ENCODE measurements at regions not wholly inside any gene's neighbourhood (a gene's known extent, or its start where the extent isn't known, plus 50 kb on each side); places are given as distances from the start of the nearest gene placed in this dataset.

DNA sequence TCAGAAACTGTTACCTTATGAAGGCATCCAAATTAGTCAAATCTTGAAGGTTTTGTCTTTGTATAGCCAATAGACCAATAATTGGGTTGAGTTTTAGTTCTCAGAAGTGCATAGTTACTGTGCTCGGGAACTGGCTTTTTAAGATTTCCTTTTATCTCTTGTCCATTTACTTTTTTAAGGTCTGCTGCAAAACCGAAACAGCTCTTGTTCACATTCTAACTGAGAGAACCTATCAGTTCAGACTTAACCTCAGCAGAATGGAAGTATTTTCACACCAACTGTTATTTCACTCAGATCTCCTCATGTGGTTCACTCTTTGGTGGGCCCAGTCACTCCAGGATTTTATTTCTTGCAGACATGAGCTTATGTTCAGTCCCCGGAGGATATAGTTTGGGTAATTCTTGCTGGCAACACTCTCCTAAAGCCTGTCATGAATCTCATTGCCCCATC lies 55.5 kb downstream of the TPBG start:
- no peaks in the 10 kb centered on the region for H3K36me3 ChIP-seq
- H3K4me1 ChIP-seq: no peaks in the 10 kb centered on the region
- H3K4me3 ChIP-seq: no peak overlapping the region
- no peak for ATAC-seq
- no peak overlapping the region for H3K27ac ChIP-seq
- TF ChIP-seq, protein P1, sequence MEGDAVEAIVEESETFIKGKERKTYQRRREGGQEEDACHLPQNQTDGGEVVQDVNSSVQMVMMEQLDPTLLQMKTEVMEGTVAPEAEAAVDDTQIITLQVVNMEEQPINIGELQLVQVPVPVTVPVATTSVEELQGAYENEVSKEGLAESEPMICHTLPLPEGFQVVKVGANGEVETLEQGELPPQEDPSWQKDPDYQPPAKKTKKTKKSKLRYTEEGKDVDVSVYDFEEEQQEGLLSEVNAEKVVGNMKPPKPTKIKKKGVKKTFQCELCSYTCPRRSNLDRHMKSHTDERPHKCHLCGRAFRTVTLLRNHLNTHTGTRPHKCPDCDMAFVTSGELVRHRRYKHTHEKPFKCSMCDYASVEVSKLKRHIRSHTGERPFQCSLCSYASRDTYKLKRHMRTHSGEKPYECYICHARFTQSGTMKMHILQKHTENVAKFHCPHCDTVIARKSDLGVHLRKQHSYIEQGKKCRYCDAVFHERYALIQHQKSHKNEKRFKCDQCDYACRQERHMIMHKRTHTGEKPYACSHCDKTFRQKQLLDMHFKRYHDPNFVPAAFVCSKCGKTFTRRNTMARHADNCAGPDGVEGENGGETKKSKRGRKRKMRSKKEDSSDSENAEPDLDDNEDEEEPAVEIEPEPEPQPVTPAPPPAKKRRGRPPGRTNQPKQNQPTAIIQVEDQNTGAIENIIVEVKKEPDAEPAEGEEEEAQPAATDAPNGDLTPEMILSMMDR (IDR thresholded peaks at IDR 0.05): no peak
- no peak for TF ChIP-seq POLR2A (IDR thresholded peaks at IDR 0.05)
- DNase-seq: no peak
- H3K27me3 ChIP-seq: no peaks in the 10 kb centered on the region
- intact Hi-C loops (cut with DNase I): no loop called here
- 57% methylated on average over 3 of the region's 3 CpGs for WGBS (ENCODE audit: insufficient coverage, low coverage, low lambda C conversion rate, missing lambda C conversion rate)
- no peaks in the 10 kb centered on the region for H3K9me3 ChIP-seq

- TF ChIP-seq, protein P1 (IDR thresholded peaks at IDR 0.05): no peak
- no peak for TF ChIP-seq POLR2A (IDR thresholded peaks at IDR 0.05)
- H3K4me1 ChIP-seq: no peaks in the 10 kb centered on the region
- no peaks in the 10 kb centered on the region for H3K9me3 ChIP-seq
- H3K27me3 ChIP-seq: no peaks in the 10 kb centered on the region
- DNase-seq (no peak), ATAC-seq (no peak)
- no peaks in the 10 kb centered on the region for H3K36me3 ChIP-seq
- intact Hi-C loops (cut with DNase I): no loop called here
- 31% methylated on average over 1 of the region's 1 CpG for WGBS (ENCODE audit: insufficient coverage, low coverage, low lambda C conversion rate, missing lambda C conversion rate)
- H3K27ac ChIP-seq: no peak overlapping the region
- no peak overlapping the region for H3K4me3 ChIP-seq
Measured at GRCh38 chr6:82419859-82420258, 56.2 kb downstream of the TPBG start.

DNA sequence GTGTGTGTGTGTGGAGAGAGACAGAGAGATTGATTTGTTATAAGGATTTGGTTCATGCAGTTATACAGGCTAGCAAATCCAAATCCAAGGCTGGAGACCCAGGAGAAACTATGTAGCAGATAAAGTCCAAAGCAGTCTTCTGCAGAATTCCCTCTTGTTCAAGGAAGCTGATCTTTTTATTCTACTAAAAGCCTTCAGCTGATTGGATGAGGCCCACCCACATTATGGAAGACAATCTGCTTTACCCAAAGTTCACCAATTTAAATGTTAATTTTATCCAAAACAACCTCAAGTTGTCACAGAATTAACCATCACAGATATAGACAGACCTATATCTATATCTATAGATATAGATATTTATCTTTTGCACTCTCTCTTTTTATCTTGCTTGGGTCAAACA lies 67.0 kb downstream of the TPBG start:
- TF ChIP-seq POLR2A (IDR thresholded peaks at IDR 0.05): no peak
- TF ChIP-seq, protein P1 (IDR thresholded peaks at IDR 0.05): no peak
- Histone ChIP-seq H3K27me3 (no peaks in the 10 kb centered on the region), H3K9me3 (no peaks in the 10 kb centered on the region), H3K4me1 (no peaks in the 10 kb centered on the region), H3K27ac (no peak overlapping the region), H3K4me3 (no peak overlapping the region), H3K36me3 (no peaks in the 10 kb centered on the region)
- DNase-seq: no peak
- no peak for ATAC-seq
- intact Hi-C loops (cut with DNase I): no loop called here

DNA sequence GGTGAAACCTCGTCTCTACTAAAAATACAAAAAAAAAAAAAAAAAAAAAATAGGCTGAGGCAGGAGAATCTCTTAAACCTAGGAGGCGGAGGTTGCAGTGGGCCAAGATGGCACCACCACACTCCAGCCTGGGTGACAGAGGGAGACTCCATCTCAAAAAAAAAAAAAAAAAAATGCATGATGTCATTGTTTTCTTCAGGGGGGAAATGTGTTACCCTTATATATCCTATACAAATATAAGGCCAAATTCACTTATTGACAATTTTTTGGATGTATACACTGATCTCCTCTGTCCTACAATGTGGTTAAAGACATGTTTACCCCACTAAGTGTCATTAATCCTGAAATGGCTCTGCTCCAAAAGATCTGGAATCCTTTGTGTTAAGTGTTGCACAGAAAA lies 73.1 kb downstream of the TPBG start:
- Histone ChIP-seq H3K36me3 (no peaks in the 10 kb centered on the region), H3K27ac (no peak overlapping the region), H3K27me3 (no peaks in the 10 kb centered on the region), H3K4me1 (no peaks in the 10 kb centered on the region), H3K4me3 (no peak overlapping the region), H3K9me3 (no peaks in the 10 kb centered on the region)
- intact Hi-C loops (cut with DNase I): no loop called here
- DNase-seq (no peak), ATAC-seq (no peak)
- 49% methylated on average over 2 of the region's 2 CpGs for WGBS (ENCODE audit: insufficient coverage, low coverage, low lambda C conversion rate, missing lambda C conversion rate)
- TF ChIP-seq POLR2A (IDR thresholded peaks at IDR 0.05): no peak
- TF ChIP-seq, protein P1 (IDR thresholded peaks at IDR 0.05): no peak

GRCh38 chr6:82437701-82438100 lies 74.1 kb downstream of the TPBG start:
- Histone ChIP-seq H3K9me3 (no peaks in the 10 kb centered on the region), H3K4me3 (no peak overlapping the region), H3K27ac (no peak overlapping the region), H3K27me3 (no peaks in the 10 kb centered on the region), H3K4me1 (no peaks in the 10 kb centered on the region), H3K36me3 (no peaks in the 10 kb centered on the region)
- TF ChIP-seq, protein P1 (IDR thresholded peaks at IDR 0.05): no peak
- no peak for TF ChIP-seq POLR2A (IDR thresholded peaks at IDR 0.05)
- ATAC-seq: no peak
- DNase-seq: no peak
- intact Hi-C loops (cut with DNase I): no loop called here

Data from right lobe of liver (tissue), 6 donors.